HT1080 (cell line): ENCODE measurements at regions not wholly inside any gene's neighbourhood (a gene's known extent, or its start where the extent isn't known, plus 50 kb on each side); places are given as distances from the start of the nearest gene placed in this dataset.

Source experiments
- DNase-seq: peaks from one replicate; pipeline ENCODE4 v3.0.0-alpha.2; 2015; ENCODE audit warnings: low read depth

- DNase-seq: no peak
Measured at GRCh38 chr5:113794981-113795380, 281.5 kb downstream of the YTHDC2 start.

DNA sequence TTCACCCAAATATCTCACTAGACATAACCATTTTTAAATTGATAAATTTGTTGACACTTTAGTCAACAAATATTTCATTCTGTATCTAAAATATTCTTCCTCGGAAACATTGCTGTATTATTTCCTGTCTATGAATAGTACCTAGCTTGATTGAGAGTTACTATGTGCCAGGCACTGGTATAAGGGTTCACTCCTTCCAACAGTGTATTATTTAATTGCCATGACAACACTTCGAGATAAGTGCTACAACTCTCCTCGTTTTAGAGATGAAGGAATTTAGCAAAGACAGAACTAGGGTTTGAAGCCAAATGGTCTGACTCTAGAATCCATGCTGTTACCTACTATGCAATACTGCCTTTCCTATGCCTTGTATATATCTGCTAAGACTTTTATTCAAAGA, 287.2 kb downstream of the YTHDC2 start:
- DNase-seq: no peak

GRCh38 chr5:113804264-113804663, 290.8 kb downstream of the YTHDC2 start:
- DNase-seq: peak; percentile 50

DNA sequence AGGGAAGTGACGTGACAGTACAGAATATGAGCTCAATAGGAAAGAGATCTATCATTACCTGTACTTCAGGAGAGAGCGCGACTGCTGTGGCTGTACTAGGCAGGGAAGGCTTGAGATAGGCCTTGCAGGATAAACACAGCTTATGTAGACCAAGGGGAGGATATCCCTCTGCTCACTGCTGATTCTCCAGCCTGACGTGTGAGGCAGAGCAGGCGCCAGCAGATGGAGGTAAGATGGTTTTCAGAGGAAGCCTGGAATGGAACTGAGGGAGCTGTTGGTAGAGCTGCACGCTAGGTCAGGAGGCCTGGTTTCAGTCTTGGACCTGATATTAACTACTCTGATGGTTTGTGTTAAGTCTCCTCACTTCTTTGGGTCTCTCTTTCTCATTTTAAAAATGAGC, 291.4 kb downstream of the YTHDC2 start:
- DNase-seq: no peak

DNA sequence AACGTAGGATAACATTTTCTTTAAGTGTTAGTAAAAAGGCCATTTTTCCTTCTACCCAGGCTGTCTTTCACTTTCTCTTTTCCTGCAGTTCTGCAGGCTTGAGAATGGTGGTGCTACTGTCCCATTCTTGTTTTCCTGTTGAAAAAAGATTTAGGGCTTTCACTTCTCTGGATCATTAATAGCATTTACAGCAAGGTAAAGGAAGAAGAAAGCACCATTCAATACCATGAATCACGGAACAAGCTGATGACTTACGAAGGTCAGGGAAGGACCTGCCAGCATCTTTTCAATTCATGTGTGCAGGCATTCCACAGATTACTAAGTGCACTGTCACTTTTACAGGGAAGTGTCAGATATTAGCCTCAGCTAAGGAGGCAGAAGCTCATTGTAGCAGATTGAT, 292.8 kb downstream of the YTHDC2 start:
- DNase-seq: peak; percentile 49

GRCh38 chr5:113806904-113807303, 293.4 kb downstream of the YTHDC2 start:
- DNase-seq: no peak

GRCh38 chr5:113807427-113807991, 294.0 kb downstream of the YTHDC2 start:
- no peak for DNase-seq

DNA sequence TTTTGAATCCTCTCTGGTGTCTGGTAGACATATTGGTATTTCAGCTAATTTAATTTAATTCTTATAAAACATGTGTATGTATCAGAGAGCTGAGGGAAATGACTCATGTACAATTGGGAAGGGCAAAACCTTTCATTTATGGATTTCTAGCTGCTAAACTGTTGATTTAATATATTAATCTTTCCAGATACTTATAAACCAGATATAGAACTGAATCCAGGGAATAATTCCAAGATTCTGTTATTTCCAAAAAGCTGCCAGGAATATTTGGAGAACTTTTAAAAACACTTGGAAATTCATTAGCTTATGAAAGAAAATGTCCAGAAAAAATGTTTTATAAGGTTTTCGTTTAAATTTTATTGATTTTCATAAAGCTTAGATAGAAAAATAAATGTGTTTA, 295.5 kb downstream of the YTHDC2 start:
- no peak for DNase-seq

DNA sequence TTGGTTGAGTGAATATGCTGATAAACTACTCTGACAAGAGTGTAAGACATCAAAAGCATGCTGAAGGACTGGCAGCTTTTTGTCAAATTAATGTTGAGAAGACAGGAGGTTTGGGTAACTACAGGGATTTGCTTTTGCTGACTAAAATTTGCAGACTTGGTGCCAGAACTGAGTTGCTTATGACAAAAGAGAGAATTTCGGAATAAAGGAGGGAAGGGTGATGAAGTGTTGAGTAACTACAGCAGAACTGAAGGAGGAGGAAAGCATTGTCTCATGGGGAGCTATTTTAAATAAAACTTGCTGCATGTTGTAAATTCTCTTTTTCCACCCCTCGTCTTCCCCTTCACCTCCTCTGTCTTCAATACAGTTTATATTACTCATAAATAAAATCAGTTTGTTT, 296.1 kb downstream of the YTHDC2 start:
- no peak for DNase-seq

DNA sequence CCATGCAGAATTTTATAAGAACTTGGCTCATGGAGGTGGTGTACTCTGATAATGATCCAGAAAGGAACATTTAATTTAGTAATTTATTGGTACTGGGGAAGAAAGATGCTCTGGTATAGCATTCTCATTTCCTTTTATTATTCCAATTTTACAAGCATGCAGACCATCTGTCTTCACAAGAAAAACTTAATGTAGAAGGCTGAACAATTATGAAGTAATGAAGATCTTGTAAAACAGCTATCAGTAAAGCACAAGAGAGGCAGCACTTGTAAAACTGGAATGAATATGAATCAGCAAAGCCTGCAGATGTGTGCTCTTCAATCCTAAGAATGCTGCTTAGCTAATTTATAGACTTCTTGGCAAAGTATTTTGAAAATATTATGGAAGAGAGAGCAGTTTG, 300.0 kb downstream of the YTHDC2 start:
- DNase-seq: no peak

- DNase-seq: no peak
Measured at GRCh38 chr5:113817683-113818082, 304.2 kb downstream of the YTHDC2 start.

GRCh38 chr5:113823696-113824095, 310.2 kb downstream of the YTHDC2 start:
- DNase-seq: no peak

DNA sequence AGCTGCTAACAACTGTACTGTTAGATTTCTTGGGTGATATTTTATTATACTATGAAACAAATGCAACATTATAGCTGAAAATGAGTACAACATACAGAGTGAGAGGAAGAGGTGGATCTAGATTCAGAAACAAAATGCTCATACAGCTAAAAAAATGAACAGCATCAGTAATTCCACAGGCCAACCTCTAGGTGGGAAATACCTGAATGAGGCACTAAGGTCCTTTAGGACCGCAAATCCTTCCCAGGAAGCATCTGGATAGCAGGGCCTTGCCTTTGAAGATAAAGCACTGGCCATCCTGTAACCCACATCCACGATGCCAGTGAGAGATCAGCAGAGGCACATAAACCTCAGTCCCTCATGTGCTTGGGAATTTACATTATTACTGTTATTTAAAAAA, 310.8 kb downstream of the YTHDC2 start:
- DNase-seq: no peak

GRCh38 chr5:113825176-113825575, 311.7 kb downstream of the YTHDC2 start:
- no peak for DNase-seq

- no peak for DNase-seq
Measured at GRCh38 chr5:113846941-113847340, 333.4 kb downstream of the YTHDC2 start.

DNA sequence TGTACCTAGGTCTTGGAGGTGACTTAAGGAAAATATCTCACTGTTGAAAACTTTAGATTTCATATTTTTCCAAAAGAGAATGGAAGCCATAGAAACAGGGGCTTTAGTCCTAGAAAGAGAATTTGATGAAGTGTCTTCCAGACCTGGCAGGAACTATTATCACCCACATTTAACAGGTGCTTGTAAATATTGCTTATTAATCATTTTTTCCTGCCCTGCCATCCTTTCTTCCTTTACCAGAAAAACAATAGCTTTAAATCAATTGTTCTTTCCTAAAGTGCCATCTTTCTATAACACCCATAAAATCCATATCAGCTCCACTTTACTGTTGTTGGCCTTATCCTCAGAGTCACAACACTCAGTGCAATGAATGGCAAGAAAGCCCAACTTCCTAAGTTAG, 350.9 kb downstream of the YTHDC2 start:
- DNase-seq: no peak

- DNase-seq: no peak
Measured at GRCh38 chr5:113866763-113867162, 353.3 kb downstream of the YTHDC2 start.

DNA sequence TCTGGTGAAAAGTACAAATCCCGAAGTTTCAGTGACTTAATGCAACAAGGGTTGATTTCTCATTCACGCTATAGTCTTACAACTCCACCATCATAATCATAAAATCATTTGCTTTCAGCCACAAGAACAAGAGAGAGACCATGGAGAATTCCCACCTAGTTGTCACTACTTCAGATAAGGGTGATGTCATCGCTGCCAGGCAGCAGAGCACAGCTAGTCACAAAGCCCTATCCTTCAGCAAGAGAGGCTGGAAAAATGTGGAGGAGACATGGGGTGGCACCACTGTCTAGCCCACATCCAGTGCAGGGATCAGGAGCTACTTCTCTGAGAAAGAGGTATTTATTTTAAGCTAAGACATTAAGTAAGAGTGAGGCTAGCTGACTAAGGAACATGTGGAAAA, 356.1 kb downstream of the YTHDC2 start:
- no peak for DNase-seq

DNA sequence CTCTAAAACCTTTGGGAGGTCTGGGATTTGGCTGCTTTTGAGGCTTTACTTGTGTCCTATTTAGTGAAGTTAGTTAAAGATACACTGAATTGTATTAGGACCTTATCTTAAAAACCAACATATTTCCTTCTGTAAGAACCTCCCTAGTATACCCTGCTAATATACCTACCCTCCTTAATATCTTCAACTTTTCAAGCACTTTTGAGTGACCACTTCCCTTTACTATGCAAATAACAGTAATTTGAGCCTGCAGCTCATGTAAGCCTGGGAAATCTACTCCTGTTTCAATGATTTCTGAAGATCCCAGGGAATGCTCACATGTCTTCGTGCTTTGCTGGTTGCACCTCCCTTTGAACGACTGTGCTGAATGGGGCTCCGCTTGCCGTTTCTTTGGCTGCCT, 358.5 kb downstream of the YTHDC2 start:
- no peak for DNase-seq

GRCh38 chr5:113875096-113875495, 361.6 kb downstream of the YTHDC2 start:
- no peak for DNase-seq

DNA sequence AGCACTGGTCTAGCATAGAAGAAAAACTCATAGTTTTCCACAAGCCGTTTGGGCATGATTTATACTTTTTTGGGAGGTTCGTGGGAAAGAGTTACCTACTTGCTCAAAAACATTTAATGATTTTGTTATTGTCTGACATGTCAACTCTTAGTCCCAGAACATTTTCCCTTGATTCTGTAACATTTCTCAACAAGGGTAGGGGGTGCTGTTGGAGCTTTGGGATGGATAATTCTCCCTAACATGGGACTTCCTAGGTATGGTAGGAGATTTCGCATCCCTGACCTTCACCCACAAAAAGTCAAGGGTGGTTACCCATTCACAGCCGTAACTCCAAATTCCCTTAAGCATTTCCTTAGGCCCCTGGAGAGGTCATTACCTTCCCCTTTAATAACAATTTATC, 378.0 kb downstream of the YTHDC2 start:
- DNase-seq: no peak

GRCh38 chr5:113896789-113897188, 383.3 kb downstream of the YTHDC2 start:
- no peak for DNase-seq

GRCh38 chr5:113897748-113898147, 384.3 kb downstream of the YTHDC2 start:
- no peak for DNase-seq

DNA sequence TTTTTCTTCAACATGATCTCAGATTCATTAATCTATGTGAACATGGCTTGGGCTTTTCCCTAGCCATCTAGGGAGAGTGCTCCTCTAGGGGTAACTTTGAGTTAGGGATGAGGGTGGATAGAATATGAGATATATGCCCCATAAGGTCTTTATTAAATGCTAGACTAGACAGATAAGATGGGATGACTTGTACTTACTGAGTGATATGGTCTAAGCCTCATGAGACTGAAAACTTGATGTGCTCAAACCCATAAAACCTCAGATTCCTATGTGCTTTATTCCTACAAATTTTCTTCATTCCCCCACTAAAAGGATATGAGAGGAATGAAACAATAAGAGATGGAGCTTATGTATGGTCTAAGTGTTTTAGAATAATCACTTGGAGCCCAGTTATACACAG, 386.6 kb downstream of the YTHDC2 start:
- DNase-seq: no peak
